ENCODE measurements at regions not wholly inside any gene's neighbourhood (a gene's known extent, or its start where the extent isn't known, plus 50 kb on each side); places are given as distances from the start of the nearest gene placed in this dataset.
"Not testable (repeated sequence)": the region's sequence is repeated elsewhere in the genome, so short reads cannot be mapped to it uniquely, and the experiment has no call there.

DNA sequence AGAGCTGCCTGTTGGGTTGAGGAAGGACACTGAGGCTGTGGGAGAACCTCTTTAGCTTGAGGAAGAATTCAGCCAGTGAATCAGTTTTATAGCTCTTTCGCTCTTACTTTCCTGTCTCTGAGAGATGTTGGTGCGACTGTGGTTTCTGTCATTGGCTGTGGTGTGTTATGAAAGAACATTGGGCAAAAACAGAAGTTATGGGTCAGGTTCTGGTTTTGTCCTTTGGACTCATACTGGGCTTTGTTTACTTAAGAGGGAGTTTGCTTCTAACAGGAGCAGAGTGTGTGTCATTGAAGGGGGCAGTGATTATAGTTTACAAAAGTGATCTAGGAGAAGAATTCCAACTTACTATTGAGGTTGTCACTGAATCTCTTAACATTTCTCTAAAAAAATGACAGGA, 97.0 kb downstream of the TLR5 start:
- H3K27ac Mint-ChIP-seq (ENCODE audit: low read depth, unreplicated experiment) = no peak overlapping the region
- no peak overlapping the region for H3K4me3 Mint-ChIP-seq (ENCODE audit: unreplicated experiment)
- H3K36me3 Mint-ChIP-seq (ENCODE audit: insufficient read depth, unreplicated experiment) = no peaks in the 10 kb centered on the region
- POLR2A ChIA-PET = no interaction called here
- intact Hi-C loops (cut with micrococcal nuclease) = no loop called here
- CTCF ChIA-PET = interaction anchor here (0.6 to 1.7 kb wide), 2 partner anchors 13 to 44 kb away, joined by 3 to 4 read pairs; no protein-coding TSS in a partner anchor
- H3K9me3 Mint-ChIP-seq (ENCODE audit: unreplicated experiment) = peaks cover 21% of the 10 kb centered on the region
- BruUV-seq (replicated peaks) = no TSS peak
- no peak for DNase-seq (ENCODE audit: unreplicated experiment)
- peaks cover under 1% of the 10 kb centered on the region for H3K27me3 Mint-ChIP-seq (ENCODE audit: insufficient read depth, unreplicated experiment)
- TF ChIP-seq CTCF (IDR thresholded peaks at IDR 0.05; ENCODE audit: unreplicated experiment) = no peak
- no peaks in the 10 kb centered on the region for H3K4me1 Mint-ChIP-seq (ENCODE audit: insufficient read depth, unreplicated experiment)

- H3K36me3 Mint-ChIP-seq (ENCODE audit: insufficient read depth, unreplicated experiment); DNase-seq (ENCODE audit: unreplicated experiment); H3K27me3 Mint-ChIP-seq (ENCODE audit: insufficient read depth, unreplicated experiment); BruUV-seq (replicated peaks); H3K4me3 Mint-ChIP-seq (ENCODE audit: unreplicated experiment); POLR2A ChIA-PET; H3K4me1 Mint-ChIP-seq (ENCODE audit: insufficient read depth, unreplicated experiment); intact Hi-C loops (cut with micrococcal nuclease): not testable (repeated sequence)
- H3K9me3 Mint-ChIP-seq (ENCODE audit: unreplicated experiment) = peaks cover 21% of the 10 kb centered on the region
- peak overlapping the region; percentile 1 for H3K27ac Mint-ChIP-seq (ENCODE audit: low read depth, unreplicated experiment)
- CTCF ChIA-PET = interaction anchor here (0.6 to 1.7 kb wide), 2 partner anchors 44 to 1533 kb away, joined by 4 read pairs; no protein-coding TSS in a partner anchor
Measured at GRCh38 chr1:223046463-223046862, 96.6 kb downstream of the TLR5 start.

GRCh38 chr1:223048026-223048425, 95.0 kb downstream of the TLR5 start:
- Mint-ChIP-seq H3K9me3 (ENCODE audit: unreplicated experiment) (peaks cover 21% of the 10 kb centered on the region), H3K4me1 (ENCODE audit: insufficient read depth, unreplicated experiment) (no peaks in the 10 kb centered on the region), H3K27me3 (ENCODE audit: insufficient read depth, unreplicated experiment) (no peaks in the 10 kb centered on the region), H3K36me3 (ENCODE audit: insufficient read depth, unreplicated experiment) (no peaks in the 10 kb centered on the region), H3K4me3 (ENCODE audit: unreplicated experiment) (no peak overlapping the region), H3K27ac (ENCODE audit: low read depth, unreplicated experiment) (no peak overlapping the region)
- intact Hi-C loops (cut with micrococcal nuclease) = no loop called here
- CTCF ChIA-PET = interaction anchor here (0.6 to 1.7 kb wide), 4 partner anchors 20 to 364 kb away, joined by 3 to 4 read pairs (median 4); no protein-coding TSS in a partner anchor
- BruUV-seq (replicated peaks) = no TSS peak
- TF ChIP-seq CTCF (IDR thresholded peaks at IDR 0.05; ENCODE audit: unreplicated experiment) = no peak
- peak; percentile 29 for DNase-seq (ENCODE audit: unreplicated experiment)
- POLR2A ChIA-PET = interaction anchor here (0.6 to 0.9 kb wide), 4 partner anchors 9 to 48 kb away, joined by 3 read pairs; no protein-coding TSS in a partner anchor

DNA sequence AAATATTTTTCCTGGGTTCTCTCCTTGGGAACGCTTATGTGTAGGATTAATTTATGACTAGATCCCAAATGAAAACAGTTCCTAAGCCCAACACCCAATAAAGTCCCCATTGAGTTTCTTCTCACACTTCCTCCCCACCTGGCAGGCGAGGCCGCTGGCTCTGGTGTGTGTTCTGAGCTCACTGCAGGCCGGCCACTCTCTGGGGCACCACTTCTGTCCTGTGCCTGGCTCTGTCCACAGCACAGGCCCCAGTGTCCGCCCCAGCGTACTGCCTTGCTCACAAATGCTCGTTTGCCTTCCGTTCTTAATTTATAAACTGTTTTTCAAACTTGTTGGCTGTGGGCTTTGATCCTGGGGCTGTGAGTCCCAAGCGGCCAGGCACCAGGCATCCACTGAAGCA, 90.6 kb downstream of the TLR5 start:
- H3K9me3 Mint-ChIP-seq (ENCODE audit: unreplicated experiment) = no peaks in the 10 kb centered on the region
- intact Hi-C loops (cut with micrococcal nuclease) = no loop called here
- CTCF ChIA-PET = no interaction called here

More for the DNA sequence above, 90.6 kb downstream of the TLR5 start:
- no peaks in the 10 kb centered on the region for H3K27me3 Mint-ChIP-seq (ENCODE audit: insufficient read depth, unreplicated experiment)
- H3K27ac Mint-ChIP-seq (ENCODE audit: low read depth, unreplicated experiment) = no peak overlapping the region
- no peaks in the 10 kb centered on the region for H3K36me3 Mint-ChIP-seq (ENCODE audit: insufficient read depth, unreplicated experiment)
- POLR2A ChIA-PET = no interaction called here
- H3K4me1 Mint-ChIP-seq (ENCODE audit: insufficient read depth, unreplicated experiment) = no peaks in the 10 kb centered on the region
- DNase-seq (ENCODE audit: unreplicated experiment) = no peak
- no TSS peak for BruUV-seq (replicated peaks)
- TF ChIP-seq CTCF (IDR thresholded peaks at IDR 0.05; ENCODE audit: unreplicated experiment) = no peak
- no peak overlapping the region for H3K4me3 Mint-ChIP-seq (ENCODE audit: unreplicated experiment)

Measured in MCF 10A (cell line).